ENCODE measurements at regions not wholly inside any gene's neighbourhood (a gene's known extent, or its start where the extent isn't known, plus 50 kb on each side); places are given as distances from the start of the nearest gene placed in this dataset.
"Not testable (repeated sequence)": the region's sequence is repeated elsewhere in the genome, so short reads cannot be mapped to it uniquely, and the experiment has no call there.

GRCh38 chr3:173194868-173195267, 53.8 kb upstream of the SPATA16 start:
- CTCF ChIA-PET; RAD21 ChIA-PET (ENCODE audit: unreplicated experiment); SMC1A ChIA-PET (ENCODE audit: uncharacterized antibody, unreplicated experiment); H4K20me1 ChIP-seq (ENCODE audit: control insufficient read depth, insufficient read depth); H2AFZ ChIP-seq (ENCODE audit: control insufficient read depth, low read depth, low read length); BruUV-seq (replicated peaks); H3K9ac ChIP-seq (ENCODE audit: control insufficient read depth, insufficient read depth, low read length); H3K9me3 ChIP-seq (replicated peaks; ENCODE audit: control insufficient read depth, insufficient read depth, low read length); intact Hi-C loops (cut with micrococcal nuclease; ENCODE audit: unreplicated experiment); H3K4me2 ChIP-seq (ENCODE audit: control insufficient read depth, insufficient read depth); POLR2A ChIA-PET; FAIRE-seq; ATAC-seq; H3K4me1 ChIP-seq (ENCODE audit: control insufficient read depth, insufficient read depth, low read length); H3K27me3 ChIP-seq (replicated peaks in 1 of 2; ENCODE audit: control insufficient read depth in 2 of 2, insufficient read depth in 2 of 2, low read length in 1 of 2); in situ Hi-C loops (cut with MboI); H3K79me2 ChIP-seq (ENCODE audit: control insufficient read depth, insufficient read depth, low read length); DNase-seq (ENCODE audit: low read depth, low spot score); H3K36me3 ChIP-seq (ENCODE audit: control insufficient read depth in 2 of 2, insufficient read depth in 2 of 2, low read length in 1 of 2); H3K27ac ChIP-seq (ENCODE audit: control insufficient read depth, insufficient read depth); H3K4me3 ChIP-seq: not testable (repeated sequence)
- 0% methylated on average over 2 of the region's 2 CpGs for WGBS (ENCODE audit: insufficient coverage, insufficient replicate concordance, low lambda C conversion rate, missing lambda C conversion rate)

GRCh38 chr3:173191611-173192010, 50.6 kb upstream of the SPATA16 start:
- Histone ChIP-seq H3K4me3 (no peak overlapping the region), H3K36me3 (ENCODE audit: control insufficient read depth in 2 of 2, insufficient read depth in 2 of 2, low read length in 1 of 2) (no peaks in the 10 kb centered on the region), H3K79me2 (ENCODE audit: control insufficient read depth, insufficient read depth, low read length) (no peaks in the 10 kb centered on the region), H4K20me1 (ENCODE audit: control insufficient read depth, insufficient read depth) (no peaks in the 10 kb centered on the region), H3K9ac (ENCODE audit: control insufficient read depth, insufficient read depth, low read length) (no peak overlapping the region), H2AFZ (ENCODE audit: control insufficient read depth, low read depth, low read length) (no peak overlapping the region), H3K9me3 (replicated peaks; ENCODE audit: control insufficient read depth, insufficient read depth, low read length) (no peaks in the 10 kb centered on the region), H3K27ac (ENCODE audit: control insufficient read depth, insufficient read depth) (no peak overlapping the region), H3K27me3 (replicated peaks in 1 of 2; ENCODE audit: control insufficient read depth in 2 of 2, insufficient read depth in 2 of 2, low read length in 1 of 2) (no peaks in the 10 kb centered on the region), H3K4me1 (ENCODE audit: control insufficient read depth, insufficient read depth, low read length) (no peaks in the 10 kb centered on the region), H3K4me2 (ENCODE audit: control insufficient read depth, insufficient read depth) (no peak overlapping the region)
- ChIA-PET RAD21 (ENCODE audit: unreplicated experiment) (no interaction called here), CTCF (interaction anchor here (0.7 kb wide), 1 partner anchor 15 kb away, joined by 3 read pairs; no protein-coding TSS in a partner anchor), SMC1A (ENCODE audit: uncharacterized antibody, unreplicated experiment) (no interaction called here), POLR2A (no interaction called here)
- FAIRE-seq: no peak
- DNase-seq (ENCODE audit: low read depth, low spot score): no peak
- no peak for TF ChIP-seq CHD2 (IDR thresholded peaks at IDR 0.05; ENCODE audit: borderline replicate concordance, low read depth, low read length)
- TF ChIP-seq SIX5 (IDR thresholded peaks at IDR 0.05; ENCODE audit: low read depth, low read length, severe bottlenecking): no peak
- TF ChIP-seq JUND (IDR thresholded peaks at IDR 0.05; ENCODE audit: low read depth, low read length): no peak
- TF ChIP-seq, protein P1, sequence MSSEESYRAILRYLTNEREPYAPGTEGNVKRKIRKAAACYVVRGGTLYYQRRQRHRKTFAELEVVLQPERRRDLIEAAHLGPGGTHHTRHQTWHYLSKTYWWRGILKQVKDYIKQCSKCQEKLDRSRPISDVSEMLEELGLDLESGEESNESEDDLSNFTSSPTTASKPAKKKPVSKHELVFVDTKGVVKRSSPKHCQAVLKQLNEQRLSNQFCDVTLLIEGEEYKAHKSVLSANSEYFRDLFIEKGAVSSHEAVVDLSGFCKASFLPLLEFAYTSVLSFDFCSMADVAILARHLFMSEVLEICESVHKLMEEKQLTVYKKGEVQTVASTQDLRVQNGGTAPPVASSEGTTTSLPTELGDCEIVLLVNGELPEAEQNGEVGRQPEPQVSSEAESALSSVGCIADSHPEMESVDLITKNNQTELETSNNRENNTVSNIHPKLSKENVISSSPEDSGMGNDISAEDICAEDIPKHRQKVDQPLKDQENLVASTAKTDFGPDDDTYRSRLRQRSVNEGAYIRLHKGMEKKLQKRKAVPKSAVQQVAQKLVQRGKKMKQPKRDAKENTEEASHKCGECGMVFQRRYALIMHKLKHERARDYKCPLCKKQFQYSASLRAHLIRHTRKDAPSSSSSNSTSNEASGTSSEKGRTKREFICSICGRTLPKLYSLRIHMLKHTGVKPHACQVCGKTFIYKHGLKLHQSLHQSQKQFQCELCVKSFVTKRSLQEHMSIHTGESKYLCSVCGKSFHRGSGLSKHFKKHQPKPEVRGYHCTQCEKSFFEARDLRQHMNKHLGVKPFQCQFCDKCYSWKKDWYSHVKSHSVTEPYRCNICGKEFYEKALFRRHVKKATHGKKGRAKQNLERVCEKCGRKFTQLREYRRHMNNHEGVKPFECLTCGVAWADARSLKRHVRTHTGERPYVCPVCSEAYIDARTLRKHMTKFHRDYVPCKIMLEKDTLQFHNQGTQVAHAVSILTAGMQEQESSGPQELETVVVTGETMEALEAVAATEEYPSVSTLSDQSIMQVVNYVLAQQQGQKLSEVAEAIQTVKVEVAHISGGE (CRISPR knock-in tag; IDR thresholded peaks at IDR 0.05): no peak
- no peak for TF ChIP-seq MYC (IDR thresholded peaks at IDR 0.05; ENCODE audit: insufficient read depth, insufficient read length, insufficient replicate concordance, low read length, severe bottlenecking)
- TF ChIP-seq ASH2L (IDR thresholded peaks at IDR 0.05; ENCODE audit: borderline replicate concordance, low read depth): no peak
- TF ChIP-seq ZNF592 (IDR thresholded peaks at IDR 0.05): no peak
- no peak for TF ChIP-seq FOS (IDR thresholded peaks at IDR 0.05; ENCODE audit: borderline replicate concordance, extremely low read depth, insufficient read length)
- no TSS peak for BruUV-seq (replicated peaks)
- WGBS (ENCODE audit: insufficient coverage, insufficient replicate concordance, low lambda C conversion rate, missing lambda C conversion rate): 0% methylated on average over 1 of the region's 1 CpG
- in situ Hi-C loops (cut with MboI): no loop called here
- intact Hi-C loops (cut with micrococcal nuclease; ENCODE audit: unreplicated experiment): no loop called here
- ATAC-seq: no peak
